ENCODE measurements at regions not wholly inside any gene's neighbourhood (a gene's known extent, or its start where the extent isn't known, plus 50 kb on each side); places are given as distances from the start of the nearest gene placed in this dataset.

GRCh38 chrX:143429811-143430210 is 87.5 kb downstream of the SPANXN3 start:
- no peak for ATAC-seq (ENCODE audit: low read depth)
- H2BK20ac ChIP-seq (ENCODE audit: low read depth, low read length) = no peak overlapping the region
- no peak for TF ChIP-seq BHLHE40 (IDR thresholded peaks at IDR 0.05; ENCODE audit: low read depth, low read length)
- no peak for TF ChIP-seq CHD1 (IDR thresholded peaks at IDR 0.05; ENCODE audit: low read depth, low read length)
- TF ChIP-seq FOS (IDR thresholded peaks at IDR 0.05; ENCODE audit: low read depth, low read length) = no peak
- no peak for TF ChIP-seq NFE2L2 (IDR thresholded peaks at IDR 0.05; ENCODE audit: low read depth, low read length)
- no peak for TF ChIP-seq CEBPB (IDR thresholded peaks at IDR 0.05; ENCODE audit: low read depth, low read length)
- no peak overlapping the region for H2AK9ac ChIP-seq (replicated peaks; ENCODE audit: low read depth, low read length, poor library complexity)
- no peak overlapping the region for H4K5ac ChIP-seq (ENCODE audit: low read depth, low read length)
- no peaks in the 10 kb centered on the region for H3K27me3 ChIP-seq (ENCODE audit: control insufficient read depth, insufficient read depth, low read length)
- no CpG with 5 or more reads among the region's 4 CpGs for WGBS, 2 experiments (ENCODE audit: extremely low coverage in 2 of 2, insufficient read length in 1 of 2)
- H3K4ac ChIP-seq (ENCODE audit: low read depth, low read length) = no peak overlapping the region
- H3K79me1 ChIP-seq (ENCODE audit: low read depth in 1 of 2, low read length in 2 of 2) = no peaks in the 10 kb centered on the region
- H3K14ac ChIP-seq (replicated peaks; ENCODE audit: low read depth, low read length) = no peak overlapping the region
- H3K18ac ChIP-seq (ENCODE audit: low read depth, low read length) = no peak overlapping the region
- H2BK15ac ChIP-seq (ENCODE audit: low read depth, low read length) = no peak overlapping the region
- no peak for DNase-seq
- H3K4me1 ChIP-seq (ENCODE audit: control insufficient read depth, insufficient read depth, low read length) = no peaks in the 10 kb centered on the region
- in situ Hi-C loops (cut with MboI; ENCODE audit: low sequenced_read_pairs) (no loop called here), intact Hi-C loops (cut with micrococcal nuclease) (no loop called here), dilution Hi-C loops (cut with HindIII; ENCODE audit: low sequenced_read_pairs, unreplicated experiment) (no loop called here)
- no TSS peak for BruUV-seq (replicated peaks)
- H2AK5ac ChIP-seq (ENCODE audit: low read depth, low read length) = no peak overlapping the region
- H3K9me3 ChIP-seq (ENCODE audit: control insufficient read depth, insufficient read depth, low read length) = no peaks in the 10 kb centered on the region
- no peak overlapping the region for H3K4me3 ChIP-seq (ENCODE audit: insufficient read depth, low read depth, low read length)
- H2BK120ac ChIP-seq (ENCODE audit: low read depth, low read length) = no peak overlapping the region
- H3K27ac ChIP-seq (ENCODE audit: insufficient read depth, low read length) = no peak overlapping the region
- no peak overlapping the region for H3K23ac ChIP-seq (ENCODE audit: low read depth, low read length)
- no peak overlapping the region for H3K56ac ChIP-seq (ENCODE audit: extremely low read depth, insufficient read depth, low read length)
- no peaks in the 10 kb centered on the region for H4K20me1 ChIP-seq (ENCODE audit: insufficient read depth, low read length)
- no peak overlapping the region for H4K8ac ChIP-seq (ENCODE audit: low read depth in 2 of 2, low read length in 2 of 2)
- H3K36me3 ChIP-seq (ENCODE audit: control insufficient read depth, insufficient read depth, low read length) = no peaks in the 10 kb centered on the region
- no peak overlapping the region for H3K4me2 ChIP-seq (ENCODE audit: low read depth, low read length)
- H2AFZ ChIP-seq (replicated peaks; ENCODE audit: low read length, poor library complexity) = no peak overlapping the region
- no peak overlapping the region for H3K9ac ChIP-seq (ENCODE audit: low read depth, low read length)
- H3K9me1 ChIP-seq (ENCODE audit: insufficient read depth, low read length) = no peaks in the 10 kb centered on the region
- CTCF ChIA-PET = no interaction called here
- H4K91ac ChIP-seq (ENCODE audit: insufficient read depth, low read depth, low read length) = no peak overlapping the region
- POLR2A ChIA-PET (ENCODE audit: unreplicated experiment) = no interaction called here
- no peak overlapping the region for H2BK5ac ChIP-seq (ENCODE audit: low read depth, low read length, poor library complexity, severe bottlenecking)

Measured in IMR-90 (cell line).